ENCODE measurements at regions not wholly inside any gene's neighbourhood (a gene's known extent, or its start where the extent isn't known, plus 50 kb on each side); places are given as distances from the start of the nearest gene placed in this dataset.

- H3K27me3 ChIP-seq (replicated peaks): no peaks in the 10 kb centered on the region
- peak; percentile 60 for DNase-seq
- no peak overlapping the region for H3K4me3 ChIP-seq (ENCODE audit: low read depth, low read length)
- in situ Hi-C loops (cut with HindIII; ENCODE audit: low pct_ligation_motif_present, low sequenced_read_pairs): no loop called here
- no peaks in the 10 kb centered on the region for H3K36me3 ChIP-seq (replicated peaks)
- peak overlapping the region; percentile 80 for H3K27ac ChIP-seq
- no peak for TF ChIP-seq CTCF (IDR thresholded peaks at IDR 0.05; ENCODE audit: low read depth, low read length, missing control alignments)
Observed at GRCh38 chr21:27275294-27275927, 308.5 kb upstream of the ADAMTS5 start.

- Histone ChIP-seq H3K4me3 (ENCODE audit: low read depth, low read length) (no peak overlapping the region), H3K27ac (peak overlapping the region; percentile 57), H3K36me3 (replicated peaks) (no peaks in the 10 kb centered on the region), H3K27me3 (replicated peaks) (no peaks in the 10 kb centered on the region)
- TF ChIP-seq CTCF (IDR thresholded peaks at IDR 0.05; ENCODE audit: low read depth, low read length, missing control alignments): no peak
- DNase-seq: peak; percentile 94
- in situ Hi-C loops (cut with HindIII; ENCODE audit: low pct_ligation_motif_present, low sequenced_read_pairs): no loop called here
Observed at GRCh38 chr21:27269644-27270043, 302.8 kb upstream of the ADAMTS5 start.

GRCh38 chr21:27268290-27268689 is 301.4 kb upstream of the ADAMTS5 start:
- no peaks in the 10 kb centered on the region for H3K36me3 ChIP-seq (replicated peaks)
- H3K27me3 ChIP-seq (replicated peaks): no peaks in the 10 kb centered on the region
- DNase-seq: peak; percentile 33
- TF ChIP-seq CTCF (IDR thresholded peaks at IDR 0.05; ENCODE audit: low read depth, low read length, missing control alignments): no peak
- H3K27ac ChIP-seq: peak overlapping the region; percentile 57
- in situ Hi-C loops (cut with HindIII; ENCODE audit: low pct_ligation_motif_present, low sequenced_read_pairs): no loop called here
- no peak overlapping the region for H3K4me3 ChIP-seq (ENCODE audit: low read depth, low read length)

GRCh38 chr21:27265949-27266348 is 299.1 kb upstream of the ADAMTS5 start:
- in situ Hi-C loops (cut with HindIII; ENCODE audit: low pct_ligation_motif_present, low sequenced_read_pairs): no loop called here
- Histone ChIP-seq H3K27me3 (replicated peaks) (no peaks in the 10 kb centered on the region), H3K27ac (no peak overlapping the region), H3K36me3 (replicated peaks) (no peaks in the 10 kb centered on the region), H3K4me3 (ENCODE audit: low read depth, low read length) (no peak overlapping the region)
- no peak for TF ChIP-seq CTCF (IDR thresholded peaks at IDR 0.05; ENCODE audit: low read depth, low read length, missing control alignments)
- DNase-seq: no peak

- in situ Hi-C loops (cut with HindIII; ENCODE audit: low pct_ligation_motif_present, low sequenced_read_pairs): no loop called here
- TF ChIP-seq CTCF (IDR thresholded peaks at IDR 0.05; ENCODE audit: low read depth, low read length, missing control alignments): no peak
- H3K36me3 ChIP-seq (replicated peaks): no peaks in the 10 kb centered on the region
Observed at GRCh38 chr21:27265492-27265891, 298.6 kb upstream of the ADAMTS5 start.

GRCh38 chr21:27261676-27262075 is 294.8 kb upstream of the ADAMTS5 start:
- no peak for TF ChIP-seq CTCF (IDR thresholded peaks at IDR 0.05; ENCODE audit: low read depth, low read length, missing control alignments)
- Histone ChIP-seq H3K27ac (no peak overlapping the region), H3K4me3 (ENCODE audit: low read depth, low read length) (no peak overlapping the region), H3K27me3 (replicated peaks) (no peaks in the 10 kb centered on the region), H3K36me3 (replicated peaks) (no peaks in the 10 kb centered on the region)
- DNase-seq: no peak
- in situ Hi-C loops (cut with HindIII; ENCODE audit: low pct_ligation_motif_present, low sequenced_read_pairs): no loop called here

More at GRCh38 chr21:27265492-27265891, 298.6 kb upstream of the ADAMTS5 start:
- Histone ChIP-seq H3K27me3 (replicated peaks) (no peaks in the 10 kb centered on the region), H3K4me3 (ENCODE audit: low read depth, low read length) (no peak overlapping the region), H3K27ac (no peak overlapping the region)
- DNase-seq: no peak

Data from brain microvascular endothelial cell (primary cell).